Cardiac fibroblast (primary cell): ENCODE measurements at regions not wholly inside any gene's neighbourhood (a gene's known extent, or its start where the extent isn't known, plus 50 kb on each side); places are given as distances from the start of the nearest gene placed in this dataset.

Experiments
- DNase-seq, 2 donors: peaks; one replicate each; pipeline versions ENCODE4 v3.0.0 to v3.0.0-alpha.2; 2010; ENCODE audit warnings: low read depth in 2 of 2
- H3K4me3 ChIP-seq, 2 donors: replicated peaks in 1 of 2; 1 replicate in 1 of 2; 2 replicates in 1 of 2; pipeline ENCODE4 v1.5.1; 2011; ENCODE audit warnings: low read depth in 2 of 2, low read length in 2 of 2, mild to moderate bottlenecking in 2 of 2, moderate library complexity in 1 of 2
- CTCF ChIP-seq: IDR thresholded peaks from one replicate; pipeline ENCODE4 v1.5.1; 2011; ENCODE audit warnings: low read depth, mild to moderate bottlenecking, low read length, inconsistent platforms

DNA sequence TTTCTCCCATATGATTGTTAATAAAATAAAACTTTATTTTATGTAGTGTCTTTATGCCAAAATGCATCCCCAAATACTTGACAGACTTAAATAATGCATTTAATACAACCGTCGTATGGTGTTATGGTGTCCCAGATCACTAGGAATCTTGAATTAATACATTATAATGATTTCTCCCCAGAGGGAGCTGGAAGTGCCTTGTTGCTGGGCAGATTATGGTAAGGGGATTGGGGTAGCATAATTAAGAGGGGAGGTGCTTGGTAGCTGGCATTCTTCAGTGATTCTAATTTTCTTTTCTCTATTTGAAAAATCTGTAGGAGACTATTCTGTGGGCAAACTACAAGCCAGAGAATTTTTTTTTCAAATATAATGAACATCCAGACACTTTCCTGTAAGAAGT lies 1043.7 kb downstream of the ADGRL2 start:
- TF ChIP-seq CTCF = no peak
- DNase-seq = no peak
- H3K4me3 ChIP-seq = no peak overlapping the region

DNA sequence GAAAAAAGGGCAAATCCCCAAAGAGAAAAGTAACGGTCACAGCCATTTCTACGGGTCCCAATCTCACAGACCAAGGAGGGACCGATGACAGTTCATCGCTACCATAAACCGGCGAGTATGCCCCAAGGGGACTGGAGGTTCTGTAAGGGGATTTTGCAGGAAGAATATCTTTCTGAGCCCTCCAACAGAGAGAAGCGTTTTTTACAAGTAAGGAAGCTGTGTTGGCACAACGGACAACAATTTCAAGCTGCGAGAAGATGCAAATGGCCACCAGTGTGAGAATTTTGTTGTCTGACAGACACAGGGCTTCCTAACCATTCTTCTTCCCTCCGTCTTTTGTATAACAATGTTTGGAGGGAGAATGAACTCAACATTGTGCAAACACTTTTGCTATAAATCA lies 1043.1 kb downstream of the ADGRL2 start:
- TF ChIP-seq CTCF = no peak
- no peak for DNase-seq

GRCh38 chr1:82840192-82840591 lies 1039.5 kb downstream of the ADGRL2 start:
- H3K4me3 ChIP-seq = no peak overlapping the region
- no peak for DNase-seq
- no peak for TF ChIP-seq CTCF

More for the DNA sequence above, 1043.1 kb downstream of the ADGRL2 start:
- no peak overlapping the region for H3K4me3 ChIP-seq

DNA sequence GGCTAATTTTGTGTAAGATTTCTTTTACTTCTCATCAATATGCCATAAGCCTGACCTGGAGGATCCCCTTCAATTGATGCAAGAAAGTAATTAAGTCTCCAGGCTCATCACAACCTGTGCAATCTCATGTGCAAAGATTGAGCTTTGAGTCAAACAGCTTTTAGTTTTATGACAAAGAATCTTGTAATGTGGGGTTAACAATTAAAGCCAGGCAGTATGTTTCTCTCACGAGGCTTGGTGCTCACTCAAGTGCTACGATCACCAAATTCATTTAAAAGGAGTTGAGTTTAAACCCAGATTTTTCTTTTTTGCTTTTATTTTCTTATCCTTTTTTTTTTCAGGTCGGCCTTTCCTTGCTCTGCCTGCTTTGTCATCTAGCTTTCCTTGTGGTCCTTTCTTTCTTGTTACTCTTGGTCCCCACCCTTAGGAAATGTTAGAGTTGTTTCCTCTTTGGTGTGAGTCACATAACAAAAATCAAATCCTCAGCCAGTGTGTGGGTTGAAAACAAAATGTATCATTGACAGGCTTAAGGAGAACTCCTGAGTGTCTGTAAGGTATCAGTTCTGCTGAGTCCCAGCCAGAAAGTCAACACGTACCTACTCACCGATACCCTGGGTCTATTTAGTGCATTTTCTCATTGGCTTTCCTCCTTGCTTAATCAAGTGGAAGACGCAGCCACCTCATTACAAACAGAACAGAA lies 1037.2 kb downstream of the ADGRL2 start:
- DNase-seq = peak; percentile 13 to 53
- no peak overlapping the region for H3K4me3 ChIP-seq
- TF ChIP-seq CTCF = no peak

- DNase-seq = peak; percentile 3 to 21
- no peak for TF ChIP-seq CTCF
Measured at GRCh38 chr1:82836973-82837680, 1036.4 kb downstream of the ADGRL2 start.

GRCh38 chr1:82836213-82836972 lies 1035.7 kb downstream of the ADGRL2 start:
- H3K4me3 ChIP-seq = no peak overlapping the region
- DNase-seq = peak in 1 of 2 donors; percentile 2
- TF ChIP-seq CTCF = no peak

More at GRCh38 chr1:82836973-82837680, 1036.4 kb downstream of the ADGRL2 start:
- no peak overlapping the region for H3K4me3 ChIP-seq
